ENCODE measurements at regions not wholly inside any gene's neighbourhood (a gene's known extent, or its start where the extent isn't known, plus 50 kb on each side); places are given as distances from the start of the nearest gene placed in this dataset.
"Not testable (repeated sequence)": the region's sequence is repeated elsewhere in the genome, so short reads cannot be mapped to it uniquely, and the experiment has no call there.

- DNase-seq (ENCODE audit: low spot score), result no peak
These were observed 942.2 kb downstream of the CNTNAP5 start for GRCh38 chr2:124967325-124967724.

- peak; percentile 64 for DNase-seq (ENCODE audit: low spot score)
These were observed 944.9 kb downstream of the CNTNAP5 start for GRCh38 chr2:124970030-124970429.

GRCh38 chr2:124973396-124973795 is 948.3 kb downstream of the CNTNAP5 start:
- DNase-seq (ENCODE audit: low spot score), result no peak

- no peak for DNase-seq (ENCODE audit: low spot score)
These were observed 950.1 kb downstream of the CNTNAP5 start for GRCh38 chr2:124975224-124975623.

- no peak for DNase-seq (ENCODE audit: low spot score)
These were observed 950.6 kb downstream of the CNTNAP5 start for GRCh38 chr2:124975648-124976047.

GRCh38 chr2:124978597-124978996 is 953.5 kb downstream of the CNTNAP5 start:
- no peak for DNase-seq (ENCODE audit: low spot score)

- no peak for DNase-seq (ENCODE audit: low spot score)
These were observed 958.5 kb downstream of the CNTNAP5 start for GRCh38 chr2:124983595-124983994.

- no peak for DNase-seq (ENCODE audit: low spot score)
These were observed 960.2 kb downstream of the CNTNAP5 start for GRCh38 chr2:124985270-124985669.

- no peak for DNase-seq (ENCODE audit: low spot score)
These were observed 961.0 kb downstream of the CNTNAP5 start for GRCh38 chr2:124986136-124986535.

GRCh38 chr2:124986870-124987269 is 961.8 kb downstream of the CNTNAP5 start:
- DNase-seq (ENCODE audit: low spot score), result not testable (repeated sequence)

GRCh38 chr2:124987436-124987835 is 962.3 kb downstream of the CNTNAP5 start:
- not testable (repeated sequence) for DNase-seq (ENCODE audit: low spot score)

- no peak for DNase-seq (ENCODE audit: low spot score)
These were observed 963.0 kb downstream of the CNTNAP5 start for GRCh38 chr2:124988111-124988510.

- DNase-seq (ENCODE audit: low spot score), result no peak
These were observed 963.7 kb downstream of the CNTNAP5 start for GRCh38 chr2:124988794-124989193.

GRCh38 chr2:124993809-124994208 is 968.7 kb downstream of the CNTNAP5 start:
- DNase-seq (ENCODE audit: low spot score), result no peak

- no peak for DNase-seq (ENCODE audit: low spot score)
These were observed 970.3 kb downstream of the CNTNAP5 start for GRCh38 chr2:124995185-124995912.

- no peak for DNase-seq (ENCODE audit: low spot score)
These were observed 971.3 kb downstream of the CNTNAP5 start for GRCh38 chr2:124996406-124996805.

GRCh38 chr2:124999906-125000305 is 974.8 kb downstream of the CNTNAP5 start:
- no peak for DNase-seq (ENCODE audit: low spot score)

GRCh38 chr2:125004106-125004800 is 979.2 kb downstream of the CNTNAP5 start:
- no peak for DNase-seq (ENCODE audit: low spot score)

- DNase-seq (ENCODE audit: low spot score), result no peak
These were observed 981.6 kb downstream of the CNTNAP5 start for GRCh38 chr2:125006676-125007075.

- peak; percentile 44 for DNase-seq (ENCODE audit: low spot score)
These were observed 1003.6 kb downstream of the CNTNAP5 start for GRCh38 chr2:125028721-125029120.

- no peak for DNase-seq (ENCODE audit: low spot score)
These were observed 1008.8 kb downstream of the CNTNAP5 start for GRCh38 chr2:125033871-125034270.

- no peak for DNase-seq (ENCODE audit: low spot score)
These were observed 1012.1 kb downstream of the CNTNAP5 start for GRCh38 chr2:125037135-125037653.

- no peak for DNase-seq (ENCODE audit: low spot score)
These were observed 1016.8 kb downstream of the CNTNAP5 start for GRCh38 chr2:125041846-125042245.

Data from putamen (tissue), 1 donor.